ENCODE measurements at regions not wholly inside any gene's neighbourhood (a gene's known extent, or its start where the extent isn't known, plus 50 kb on each side); places are given as distances from the start of the nearest gene placed in this dataset.

DNA sequence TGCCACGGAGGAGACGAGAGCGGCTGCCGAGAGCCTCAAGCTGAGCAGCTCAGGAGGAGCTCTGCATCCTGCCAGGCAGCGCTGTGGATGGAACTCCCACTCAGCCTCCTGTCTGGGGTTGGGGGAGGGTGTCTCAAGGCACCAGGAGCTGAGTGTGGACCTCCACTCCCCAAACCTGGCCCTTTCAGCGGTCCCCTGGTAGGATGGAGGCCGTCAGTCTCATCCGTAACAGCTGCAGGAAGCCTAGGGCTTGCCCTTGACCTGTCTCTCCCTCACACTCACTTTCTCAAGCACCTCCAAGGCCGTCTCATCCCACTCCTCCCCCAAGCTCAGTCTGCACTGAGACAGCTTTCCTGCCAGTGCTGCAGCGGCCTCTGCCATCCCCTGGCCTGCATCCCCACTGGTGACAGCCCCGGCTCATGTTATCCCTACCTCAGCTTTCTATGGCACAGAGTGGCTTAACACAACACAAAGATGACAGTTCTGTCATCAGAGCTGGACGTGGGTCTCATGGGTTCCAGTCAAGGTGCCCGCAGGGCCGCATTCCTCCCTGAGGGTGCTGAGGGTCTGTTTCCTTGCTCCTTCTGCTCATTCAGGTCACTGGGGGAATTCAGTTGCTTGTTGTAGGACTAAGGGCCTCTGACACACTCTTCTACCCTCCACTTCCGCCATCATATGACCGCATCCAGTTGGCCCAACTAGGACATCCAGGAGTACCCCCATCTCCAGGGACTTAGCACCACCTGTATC lies 341.9 kb upstream of the B3GAT1 start:
- no peaks in the 10 kb centered on the region for H3K4me1 ChIP-seq (ENCODE audit: control insufficient read depth, insufficient read depth, low read length)
- POLR2A ChIA-PET: no interaction called here
- no TSS peak for BruUV-seq (replicated peaks)
- H3K36me3 ChIP-seq (ENCODE audit: control insufficient read depth, insufficient read depth, low read length): no peaks in the 10 kb centered on the region
- H3K27me3 ChIP-seq (ENCODE audit: control insufficient read depth, insufficient read depth, low read length): peaks cover 9% of the 10 kb centered on the region
- CTCF ChIA-PET: no interaction called here
- TF ChIP-seq REST (IDR thresholded peaks at IDR 0.05; ENCODE audit: insufficient read depth in 1 of 2, low read depth in 2 of 2, low read length in 1 of 2) (no peak), POLR2AphosphoS5 (IDR thresholded peaks at IDR 0.05; ENCODE audit: low read depth, low read length) (no peak), TCF7L2 (IDR thresholded peaks at IDR 0.05; ENCODE audit: low read depth, low read length) (no peak), SIN3A (IDR thresholded peaks at IDR 0.05; ENCODE audit: borderline replicate concordance, insufficient read depth, low read depth, low read length) (no peak)
- TF ChIP-seq, protein P1, sequence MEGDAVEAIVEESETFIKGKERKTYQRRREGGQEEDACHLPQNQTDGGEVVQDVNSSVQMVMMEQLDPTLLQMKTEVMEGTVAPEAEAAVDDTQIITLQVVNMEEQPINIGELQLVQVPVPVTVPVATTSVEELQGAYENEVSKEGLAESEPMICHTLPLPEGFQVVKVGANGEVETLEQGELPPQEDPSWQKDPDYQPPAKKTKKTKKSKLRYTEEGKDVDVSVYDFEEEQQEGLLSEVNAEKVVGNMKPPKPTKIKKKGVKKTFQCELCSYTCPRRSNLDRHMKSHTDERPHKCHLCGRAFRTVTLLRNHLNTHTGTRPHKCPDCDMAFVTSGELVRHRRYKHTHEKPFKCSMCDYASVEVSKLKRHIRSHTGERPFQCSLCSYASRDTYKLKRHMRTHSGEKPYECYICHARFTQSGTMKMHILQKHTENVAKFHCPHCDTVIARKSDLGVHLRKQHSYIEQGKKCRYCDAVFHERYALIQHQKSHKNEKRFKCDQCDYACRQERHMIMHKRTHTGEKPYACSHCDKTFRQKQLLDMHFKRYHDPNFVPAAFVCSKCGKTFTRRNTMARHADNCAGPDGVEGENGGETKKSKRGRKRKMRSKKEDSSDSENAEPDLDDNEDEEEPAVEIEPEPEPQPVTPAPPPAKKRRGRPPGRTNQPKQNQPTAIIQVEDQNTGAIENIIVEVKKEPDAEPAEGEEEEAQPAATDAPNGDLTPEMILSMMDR (IDR thresholded peaks at IDR 0.05): no peak
- intact Hi-C loops (cut with micrococcal nuclease; ENCODE audit: unreplicated experiment) (no loop called here), in situ Hi-C loops (cut with HindIII; ENCODE audit: low pct_unique_long_range_greater_than_20kb, low sequenced_read_pairs) (no loop called here)
- ATAC-seq (no peak), DNase-seq (ENCODE audit: low read depth, low spot score) (no peak)
- no peaks in the 10 kb centered on the region for H3K9me3 ChIP-seq (ENCODE audit: control insufficient read depth, insufficient read depth, low read depth, low read length)
- H3K4me3 ChIP-seq (ENCODE audit: low read depth in 2 of 2, low read length in 2 of 2): no peak overlapping the region
- no peak overlapping the region for H3K27ac ChIP-seq (ENCODE audit: low read length)

DNA sequence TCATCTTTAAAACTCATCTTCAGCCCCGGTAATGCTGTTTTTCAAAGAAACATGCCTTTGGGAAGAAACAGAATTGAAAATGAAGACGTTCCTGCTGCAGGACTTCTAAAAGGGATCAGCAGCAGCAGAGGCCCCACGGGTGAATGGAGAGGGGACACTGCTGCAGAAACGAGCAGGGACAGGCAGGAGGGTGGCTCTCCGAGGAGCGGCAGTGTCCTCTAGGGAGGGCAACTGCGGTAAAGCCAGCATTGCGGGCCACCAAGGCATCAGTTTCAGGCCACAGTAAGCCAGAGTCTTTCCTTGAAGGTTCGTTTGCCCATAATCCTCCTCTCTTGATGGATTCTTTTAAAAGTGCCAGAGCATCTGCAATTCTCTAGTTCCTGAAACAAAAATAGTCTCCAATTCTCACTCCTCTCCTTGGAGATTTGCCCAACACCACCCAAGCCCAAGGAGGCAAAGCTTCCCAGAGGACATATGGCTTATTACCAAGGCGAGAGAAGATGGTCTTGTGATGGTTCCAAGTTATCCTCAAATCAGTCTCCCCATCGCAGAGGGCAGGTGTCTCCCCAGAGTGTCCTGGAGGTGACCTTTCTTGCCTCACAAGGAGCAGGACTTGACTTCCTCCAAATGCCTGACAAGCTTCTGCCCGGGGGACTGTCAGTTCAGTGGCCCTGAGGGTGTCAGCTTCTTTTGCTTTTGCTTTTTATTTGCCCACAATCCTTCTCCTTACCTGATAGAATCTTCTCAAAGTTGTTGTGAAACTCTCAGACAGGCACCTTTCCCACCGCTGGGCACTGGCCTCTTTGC lies 341.1 kb upstream of the B3GAT1 start:
- ATAC-seq (no peak), DNase-seq (ENCODE audit: low read depth, low spot score) (no peak)
- intact Hi-C loops (cut with micrococcal nuclease; ENCODE audit: unreplicated experiment): no loop called here
- ChIA-PET POLR2A (no interaction called here), CTCF (no interaction called here)
- no TSS peak for BruUV-seq (replicated peaks)
- H3K4me1 ChIP-seq (ENCODE audit: control insufficient read depth, insufficient read depth, low read length): no peaks in the 10 kb centered on the region
- TF ChIP-seq TCF7L2 (IDR thresholded peaks at IDR 0.05; ENCODE audit: low read depth, low read length): no peak
- no peak for TF ChIP-seq SIN3A (IDR thresholded peaks at IDR 0.05; ENCODE audit: borderline replicate concordance, insufficient read depth, low read depth, low read length)
- no peak overlapping the region for H3K4me3 ChIP-seq (ENCODE audit: low read depth in 2 of 2, low read length in 2 of 2)
- H3K27ac ChIP-seq (ENCODE audit: low read length): no peak overlapping the region
- no peaks in the 10 kb centered on the region for H3K36me3 ChIP-seq (ENCODE audit: control insufficient read depth, insufficient read depth, low read length)
- no peaks in the 10 kb centered on the region for H3K9me3 ChIP-seq (ENCODE audit: control insufficient read depth, insufficient read depth, low read depth, low read length)
- in situ Hi-C loops (cut with HindIII; ENCODE audit: low pct_unique_long_range_greater_than_20kb, low sequenced_read_pairs): no loop called here
- peaks cover 9% of the 10 kb centered on the region for H3K27me3 ChIP-seq (ENCODE audit: control insufficient read depth, insufficient read depth, low read length)

DNA sequence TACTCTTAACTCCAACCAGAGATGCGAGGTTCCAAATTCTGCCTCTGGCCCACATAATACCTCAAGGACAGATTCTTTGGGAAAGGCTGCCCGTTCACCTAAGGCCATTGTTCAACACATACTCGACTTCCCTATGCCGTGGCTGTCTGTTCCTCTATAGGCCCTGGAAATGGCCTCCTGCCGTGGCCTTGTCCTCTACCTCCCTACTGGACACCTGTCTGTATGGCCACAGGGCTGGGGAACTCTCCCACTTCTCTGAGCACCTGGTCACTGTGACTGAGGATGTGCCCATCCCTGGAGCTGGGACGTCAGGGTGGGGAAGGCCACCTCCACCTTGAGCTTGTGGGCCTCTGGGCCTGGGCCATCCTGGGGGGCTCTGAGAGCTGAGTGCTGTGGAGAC lies 340.5 kb upstream of the B3GAT1 start:
- Histone ChIP-seq H3K36me3 (ENCODE audit: control insufficient read depth, insufficient read depth, low read length) (no peaks in the 10 kb centered on the region), H3K4me1 (ENCODE audit: control insufficient read depth, insufficient read depth, low read length) (no peaks in the 10 kb centered on the region), H3K27me3 (ENCODE audit: control insufficient read depth, insufficient read depth, low read length) (peaks cover 9% of the 10 kb centered on the region), H3K27ac (ENCODE audit: low read length) (no peak overlapping the region), H3K9me3 (ENCODE audit: control insufficient read depth, insufficient read depth, low read depth, low read length) (no peaks in the 10 kb centered on the region), H3K4me3 (ENCODE audit: low read depth in 2 of 2, low read length in 2 of 2) (no peak overlapping the region)
- no peak for DNase-seq (ENCODE audit: low read depth, low spot score)
- no peak for ATAC-seq
- ChIA-PET CTCF (no interaction called here), POLR2A (no interaction called here)
- TF ChIP-seq POLR2AphosphoS5 (IDR thresholded peaks at IDR 0.05; ENCODE audit: low read depth, low read length): no peak
- TF ChIP-seq, protein P1 (IDR thresholded peaks at IDR 0.05): no peak
- no TSS peak for BruUV-seq (replicated peaks)
- intact Hi-C loops (cut with micrococcal nuclease; ENCODE audit: unreplicated experiment): no loop called here
- in situ Hi-C loops (cut with HindIII; ENCODE audit: low pct_unique_long_range_greater_than_20kb, low sequenced_read_pairs): no loop called here

All from Panc1 (cell line).